ENCODE measurements at regions not wholly inside any gene's neighbourhood (a gene's known extent, or its start where the extent isn't known, plus 50 kb on each side); places are given as distances from the start of the nearest gene placed in this dataset.

DNA sequence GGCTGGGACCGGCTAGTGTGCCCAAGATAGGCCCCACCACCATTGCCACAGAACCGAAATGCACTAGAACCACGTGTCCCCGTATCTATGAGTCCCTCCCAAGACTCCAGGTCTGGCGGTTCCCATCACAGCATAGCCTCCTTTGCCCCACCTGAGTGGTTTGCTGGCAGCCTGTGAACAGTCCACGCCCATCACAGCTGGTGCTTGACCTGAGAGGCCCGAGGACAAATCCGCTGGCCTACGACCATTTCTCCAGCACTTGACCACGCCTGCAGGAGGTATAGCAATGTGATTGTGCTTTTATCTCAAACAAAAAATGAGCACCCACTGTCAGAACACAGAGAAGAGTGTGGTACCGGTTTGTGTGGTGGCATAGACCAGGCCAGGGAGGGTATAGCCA is 736.7 kb upstream of the GBE1 start (continued):
- TF ChIP-seq, protein P1, sequence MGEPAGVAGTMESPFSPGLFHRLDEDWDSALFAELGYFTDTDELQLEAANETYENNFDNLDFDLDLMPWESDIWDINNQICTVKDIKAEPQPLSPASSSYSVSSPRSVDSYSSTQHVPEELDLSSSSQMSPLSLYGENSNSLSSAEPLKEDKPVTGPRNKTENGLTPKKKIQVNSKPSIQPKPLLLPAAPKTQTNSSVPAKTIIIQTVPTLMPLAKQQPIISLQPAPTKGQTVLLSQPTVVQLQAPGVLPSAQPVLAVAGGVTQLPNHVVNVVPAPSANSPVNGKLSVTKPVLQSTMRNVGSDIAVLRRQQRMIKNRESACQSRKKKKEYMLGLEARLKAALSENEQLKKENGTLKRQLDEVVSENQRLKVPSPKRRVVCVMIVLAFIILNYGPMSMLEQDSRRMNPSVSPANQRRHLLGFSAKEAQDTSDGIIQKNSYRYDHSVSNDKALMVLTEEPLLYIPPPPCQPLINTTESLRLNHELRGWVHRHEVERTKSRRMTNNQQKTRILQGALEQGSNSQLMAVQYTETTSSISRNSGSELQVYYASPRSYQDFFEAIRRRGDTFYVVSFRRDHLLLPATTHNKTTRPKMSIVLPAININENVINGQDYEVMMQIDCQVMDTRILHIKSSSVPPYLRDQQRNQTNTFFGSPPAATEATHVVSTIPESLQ (CRISPR knock-in tag; IDR thresholded peaks at IDR 0.05), result no peak
- TF ChIP-seq PTTG1 (tag; IDR thresholded peaks at IDR 0.05; ENCODE audit: low read depth) (no peak), ZNF408 (CRISPR knock-in tag; IDR thresholded peaks at IDR 0.05; ENCODE audit: low read depth) (no peak), GTF2E2 (tag; IDR thresholded peaks at IDR 0.05) (no peak), LEF1 (IDR thresholded peaks at IDR 0.05) (no peak), CBX5 (IDR thresholded peaks at IDR 0.05; ENCODE audit: borderline replicate concordance, low read depth) (no peak), MCM2 (IDR thresholded peaks at IDR 0.05; ENCODE audit: low read depth) (no peak)
- TF ChIP-seq, protein P2, sequence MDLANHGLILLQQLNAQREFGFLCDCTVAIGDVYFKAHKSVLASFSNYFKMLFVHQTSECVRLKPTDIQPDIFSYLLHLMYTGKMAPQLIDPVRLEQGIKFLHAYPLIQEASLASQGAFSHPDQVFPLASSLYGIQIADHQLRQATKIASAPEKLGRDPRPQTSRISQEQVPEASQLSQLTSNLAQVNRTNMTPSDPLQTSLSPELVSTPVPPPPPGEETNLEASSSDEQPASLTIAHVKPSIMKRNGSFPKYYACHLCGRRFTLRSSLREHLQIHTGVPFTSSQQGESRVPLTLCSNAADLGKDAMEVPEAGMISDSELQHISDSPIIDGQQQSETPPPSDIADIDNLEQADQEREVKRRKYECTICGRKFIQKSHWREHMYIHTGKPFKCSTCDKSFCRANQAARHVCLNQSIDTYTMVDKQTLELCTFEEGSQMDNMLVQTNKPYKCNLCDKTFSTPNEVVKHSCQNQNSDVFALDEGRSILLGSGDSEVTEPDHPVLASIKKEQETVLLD (IDR thresholded peaks at IDR 0.05), result no peak
- TF ChIP-seq, protein P3, sequence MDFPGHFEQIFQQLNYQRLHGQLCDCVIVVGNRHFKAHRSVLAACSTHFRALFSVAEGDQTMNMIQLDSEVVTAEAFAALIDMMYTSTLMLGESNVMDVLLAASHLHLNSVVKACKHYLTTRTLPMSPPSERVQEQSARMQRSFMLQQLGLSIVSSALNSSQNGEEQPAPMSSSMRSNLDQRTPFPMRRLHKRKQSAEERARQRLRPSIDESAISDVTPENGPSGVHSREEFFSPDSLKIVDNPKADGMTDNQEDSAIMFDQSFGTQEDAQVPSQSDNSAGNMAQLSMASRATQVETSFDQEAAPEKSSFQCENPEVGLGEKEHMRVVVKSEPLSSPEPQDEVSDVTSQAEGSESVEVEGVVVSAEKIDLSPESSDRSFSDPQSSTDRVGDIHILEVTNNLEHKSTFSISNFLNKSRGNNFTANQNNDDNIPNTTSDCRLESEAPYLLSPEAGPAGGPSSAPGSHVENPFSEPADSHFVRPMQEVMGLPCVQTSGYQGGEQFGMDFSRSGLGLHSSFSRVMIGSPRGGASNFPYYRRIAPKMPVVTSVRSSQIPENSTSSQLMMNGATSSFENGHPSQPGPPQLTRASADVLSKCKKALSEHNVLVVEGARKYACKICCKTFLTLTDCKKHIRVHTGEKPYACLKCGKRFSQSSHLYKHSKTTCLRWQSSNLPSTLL (IDR thresholded peaks at IDR 0.05), result no peak
- TF ChIP-seq, protein P4, sequence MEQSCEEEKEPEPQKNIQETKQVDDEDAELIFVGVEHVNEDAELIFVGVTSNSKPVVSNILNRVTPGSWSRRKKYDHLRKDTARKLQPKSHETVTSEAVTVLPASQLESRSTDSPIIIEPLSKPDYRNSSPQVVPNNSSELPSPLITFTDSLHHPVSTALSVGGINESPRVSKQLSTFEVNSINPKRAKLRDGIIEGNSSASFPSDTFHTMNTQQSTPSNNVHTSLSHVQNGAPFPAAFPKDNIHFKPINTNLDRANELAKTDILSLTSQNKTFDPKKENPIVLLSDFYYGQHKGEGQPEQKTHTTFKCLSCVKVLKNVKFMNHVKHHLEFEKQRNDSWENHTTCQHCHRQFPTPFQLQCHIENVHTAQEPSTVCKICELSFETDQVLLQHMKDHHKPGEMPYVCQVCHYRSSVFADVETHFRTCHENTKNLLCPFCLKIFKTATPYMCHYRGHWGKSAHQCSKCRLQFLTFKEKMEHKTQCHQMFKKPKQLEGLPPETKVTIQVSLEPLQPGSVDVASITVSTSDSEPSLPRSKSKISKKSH (CRISPR knock-in tag; IDR thresholded peaks at IDR 0.05), result no peak
